Loucy (cell line): ENCODE measurements at regions not wholly inside any gene's neighbourhood (a gene's known extent, or its start where the extent isn't known, plus 50 kb on each side); places are given as distances from the start of the nearest gene placed in this dataset.

Experiments used
- H2AFZ ChIP-seq: fragments of 200-600 bp; sonication (generic); 2 replicates; pipeline ENCODE4 v1.6.0; 2016; ENCODE audit warnings: antibody characterized with exemption, mild to moderate bottlenecking, low read length, moderate library complexity
- H3F3A ChIP-seq: fragments of 200-600 bp; 2 replicates; pipeline ENCODE4 v1.6.0; 2016; ENCODE audit warnings: antibody characterized with exemption, low read depth, mild to moderate bottlenecking
- H3K27me3 ChIP-seq: fragments of 200-600 bp; sonication (generic); 2 replicates; pipeline ENCODE4 v1.6.1; 2014; ENCODE audit warnings: low read length, mild to moderate bottlenecking; ENCODE audit not compliant: insufficient read depth, poor library complexity, severe bottlenecking
- H3K36me3 ChIP-seq: fragments of 200-600 bp; sonication (generic); 2 replicates; pipeline ENCODE4 v1.6.1; 2016; ENCODE audit warnings: low read length; ENCODE audit not compliant: insufficient read depth
- H3K4me1 ChIP-seq: fragments of 200-600 bp; sonication (generic); 2 replicates; pipeline ENCODE4 v1.5.1; 2014; ENCODE audit warnings: low read length, mild to moderate bottlenecking; ENCODE audit not compliant: insufficient read depth, poor library complexity, severe bottlenecking
- H3K4me2 ChIP-seq: fragments of 200-600 bp; sonication (generic); 2 replicates; pipeline ENCODE4 v1.6.0; 2014; ENCODE audit warnings: antibody characterized with exemption, low read length, low read depth, mild to moderate bottlenecking; ENCODE audit not compliant: poor library complexity, severe bottlenecking
- H3K4me3 ChIP-seq: fragments of 200-600 bp; sonication (generic); 2 replicates; pipeline ENCODE4 v1.5.1; 2014; ENCODE audit warnings: low read length, mild to moderate bottlenecking, mixed read lengths; ENCODE audit not compliant: poor library complexity, severe bottlenecking
- H3K79me2 ChIP-seq: fragments of 200-600 bp; sonication (generic); 2 replicates; pipeline ENCODE4 v1.6.1; 2014; ENCODE audit warnings: low read length; ENCODE audit not compliant: insufficient read depth
- H3K9ac ChIP-seq: fragments of 200-600 bp; sonication (generic); 2 replicates; pipeline ENCODE4 v1.6.0; 2014; ENCODE audit warnings: mild to moderate bottlenecking, low read depth, low read length, moderate library complexity; ENCODE audit not compliant: poor library complexity, severe bottlenecking
- H3K9me2 ChIP-seq: fragments of 200-600 bp; sonication (generic); replicated peaks from 2 replicates; pipeline ENCODE4 v1.6.1; 2016; ENCODE audit warnings: low read depth, low read length, mixed read lengths
- H3K9me3 ChIP-seq: fragments of 200-600 bp; sonication (generic); 2 replicates; pipeline ENCODE4 v1.6.1; 2014; ENCODE audit warnings: mild to moderate bottlenecking, antibody characterized with exemption, low read length, low read depth; ENCODE audit not compliant: insufficient read depth
- H4K20me1 ChIP-seq: fragments of 200-600 bp; sonication (generic); 2 replicates; pipeline ENCODE4 v1.6.0; 2014; ENCODE audit warnings: antibody characterized with exemption, low read length, mild to moderate bottlenecking; ENCODE audit not compliant: insufficient read depth, poor library complexity, severe bottlenecking
- CTCF ChIP-seq: fragments of 200-600 bp; sonication (generic); conservative IDR thresholded peaks from 2 replicates; pipeline ENCODE4 v1.5.1; 2014; ENCODE audit warnings: mild to moderate bottlenecking, antibody characterized with exemption, low read length
- EZH2phosphoT487 ChIP-seq: fragments of 200-600 bp; IDR thresholded peaks from 2 replicates; pipeline ENCODE4 v1.6.1; 2018; ENCODE audit warnings: antibody characterized with exemption, mild to moderate bottlenecking, moderate library complexity, borderline replicate concordance

- Histone ChIP-seq H2AFZ (no peak overlapping the region), H4K20me1 (no peaks in the 10 kb centered on the region), H3K9me2 (no peaks in the 10 kb centered on the region), H3K4me1 (no peaks in the 10 kb centered on the region), H3K4me3 (no peak overlapping the region), H3K79me2 (no peaks in the 10 kb centered on the region), H3F3A (no peaks in the 10 kb centered on the region), H3K9ac (no peak overlapping the region), H3K4me2 (no peak overlapping the region), H3K9me3 (no peaks in the 10 kb centered on the region), H3K27me3 (no peaks in the 10 kb centered on the region), H3K36me3 (no peaks in the 10 kb centered on the region)
- no peak for TF ChIP-seq EZH2phosphoT487
- TF ChIP-seq CTCF = no peak
These were observed 407.1 kb upstream of the LRRC4C start for GRCh38 chr11:41866525-41866924.

GRCh38 chr11:41868606-41869005, 409.2 kb upstream of the LRRC4C start:
- Histone ChIP-seq H3K27me3 (no peaks in the 10 kb centered on the region), H3K4me2 (no peak overlapping the region), H3F3A (no peaks in the 10 kb centered on the region), H3K9ac (no peak overlapping the region), H2AFZ (no peak overlapping the region), H3K79me2 (no peaks in the 10 kb centered on the region), H3K9me3 (no peaks in the 10 kb centered on the region), H3K4me1 (no peaks in the 10 kb centered on the region), H4K20me1 (no peaks in the 10 kb centered on the region), H3K9me2 (no peaks in the 10 kb centered on the region), H3K4me3 (no peak overlapping the region), H3K36me3 (no peaks in the 10 kb centered on the region)
- TF ChIP-seq EZH2phosphoT487 = no peak
- no peak for TF ChIP-seq CTCF

GRCh38 chr11:41872426-41872825, 413.0 kb upstream of the LRRC4C start:
- H3K4me1 ChIP-seq = no peaks in the 10 kb centered on the region
- no peaks in the 10 kb centered on the region for H4K20me1 ChIP-seq
- no peaks in the 10 kb centered on the region for H3F3A ChIP-seq
- no peak overlapping the region for H3K4me3 ChIP-seq
- H3K4me2 ChIP-seq = no peak overlapping the region
- H3K9me3 ChIP-seq = 0 out of 2 replicates have a peak, but pooled peaks cover 3% of the 10 kb centered on the region
- no peak overlapping the region for H3K9ac ChIP-seq
- no peaks in the 10 kb centered on the region for H3K79me2 ChIP-seq
- TF ChIP-seq CTCF (no peak), EZH2phosphoT487 (no peak)
- no peak overlapping the region for H2AFZ ChIP-seq
- H3K27me3 ChIP-seq = no peaks in the 10 kb centered on the region
- no peaks in the 10 kb centered on the region for H3K9me2 ChIP-seq
- no peaks in the 10 kb centered on the region for H3K36me3 ChIP-seq
